ENCODE measurements at regions not wholly inside any gene's neighbourhood (a gene's known extent, or its start where the extent isn't known, plus 50 kb on each side); places are given as distances from the start of the nearest gene placed in this dataset.

DNA sequence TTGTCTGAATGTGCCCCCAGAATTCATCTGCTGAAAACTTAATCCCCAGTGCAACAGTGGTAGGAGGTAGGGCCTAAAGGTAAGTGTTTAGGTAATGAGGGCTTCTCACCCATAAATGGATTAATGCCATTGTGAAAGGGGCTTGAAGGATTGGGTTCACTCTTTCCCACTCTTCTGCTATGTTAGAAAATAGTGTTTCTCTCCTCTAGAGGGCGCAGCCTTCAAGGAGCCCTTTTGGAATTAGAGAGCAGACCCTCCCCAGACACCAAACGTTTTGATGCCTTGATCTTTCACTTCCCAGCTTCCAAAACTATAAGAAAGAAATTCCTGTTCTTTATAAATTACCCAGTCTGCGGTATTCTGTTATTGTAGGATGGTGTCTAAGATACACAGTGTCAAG lies 706.4 kb downstream of the SMARCA1 start:
- peak; percentile 61 for TF ChIP-seq CTCF (IDR thresholded peaks at IDR 0.05)
- no peak for TF ChIP-seq EZH2 (IDR thresholded peaks at IDR 0.05)
